ENCODE measurements at regions not wholly inside any gene's neighbourhood (a gene's known extent, or its start where the extent isn't known, plus 50 kb on each side); places are given as distances from the start of the nearest gene placed in this dataset.
A peak's percentile ranks its signal among the peaks of the same experiment; 100 is the strongest.

GRCh38 chr6:12476484-12476883 is 186.3 kb downstream of the EDN1 start:
- Histone ChIP-seq H3K4me3 (ENCODE audit: extremely low read depth in 1 of 4, insufficient read depth in 2 of 4, low read depth in 3 of 4, low read length in 4 of 4) (no peak overlapping the region), H4K91ac (replicated peaks; ENCODE audit: insufficient read length, low read length) (no peak overlapping the region), H3K27me3 (replicated peaks in 1 of 4; ENCODE audit: control insufficient read depth in 3 of 4, extremely low read depth in 1 of 4, insufficient read depth in 3 of 4, low read length in 3 of 4) (no peaks in the 10 kb centered on the region), H2BK5ac (ENCODE audit: low read depth, low read length) (no peak overlapping the region), H3K4me2 (ENCODE audit: insufficient read depth in 1 of 2, low read depth in 2 of 2, low read length in 2 of 2) (no peak overlapping the region), H4K20me1 (replicated peaks in 1 of 2; ENCODE audit: control insufficient read depth in 1 of 2, insufficient read depth in 2 of 2, low read length in 2 of 2) (no peaks in the 10 kb centered on the region), H3K23ac (ENCODE audit: insufficient read length) (no peak overlapping the region), H3K79me2 (ENCODE audit: control insufficient read depth in 1 of 2, insufficient read depth in 2 of 2, low read length in 2 of 2) (no peaks in the 10 kb centered on the region), H2BK120ac (replicated peaks; ENCODE audit: low read depth, low read length) (no peak overlapping the region), H3K56ac (replicated peaks; ENCODE audit: insufficient read length, low read depth, low read length) (no peak overlapping the region), H3K23me2 (ENCODE audit: low read depth, low read length) (no peaks in the 10 kb centered on the region), H2AFZ (ENCODE audit: low read length) (no peak overlapping the region), H3K9ac (replicated peaks in 1 of 4; ENCODE audit: extremely low read depth in 1 of 4, low read depth in 3 of 4, low read length in 3 of 4) (no peak overlapping the region), H3K14ac (ENCODE audit: insufficient read length) (no peak overlapping the region), H4K8ac (ENCODE audit: extremely low read depth, insufficient read depth, low read length) (no peak overlapping the region), H2BK20ac (ENCODE audit: low read length) (0 out of 2 replicates have a peak overlapping the region, but pooled peaks have one; percentile 21), H2BK12ac (ENCODE audit: low read depth, low read length) (no peak overlapping the region), H3K79me1 (ENCODE audit: low read depth, low read length) (no peaks in the 10 kb centered on the region), H3K18ac (ENCODE audit: extremely low read depth, low read length) (no peak overlapping the region), H4K5ac (ENCODE audit: insufficient read length, low read depth, low read length) (no peak overlapping the region), H3K4ac (replicated peaks; ENCODE audit: insufficient read length, low read depth, low read length) (no peak overlapping the region), H2AK5ac (ENCODE audit: low read depth, low read length) (no peak overlapping the region), H3K4me1 (replicated peaks in 1 of 4; ENCODE audit: control insufficient read depth in 3 of 4, insufficient read depth in 4 of 4, low read length in 3 of 4) (peaks cover 1 to 7% (median 4%) of the 10 kb centered on the region in 4 experiments; a peak in 4 of 7 replicates), H2BK15ac (ENCODE audit: low read length) (no peak overlapping the region), H3K9me3 (ENCODE audit: insufficient read depth in 2 of 2, low read depth in 1 of 2, low read length in 1 of 2) (no peaks in the 10 kb centered on the region), H3K36me3 (ENCODE audit: control insufficient read depth in 2 of 4, insufficient read depth in 4 of 4, low read length in 3 of 4) (no peaks in the 10 kb centered on the region), H3K27ac (ENCODE audit: low read depth, low read length) (no peak overlapping the region)
- CTCF ChIA-PET (ENCODE audit: partially characterized antibody) = interaction anchor here (0.7 kb wide), 1 partner anchor 184 kb away, joined by 3 read pairs; no protein-coding TSS in a partner anchor
- FAIRE-seq (no peak), DNase-seq (ENCODE audit: low read depth in 1 of 2, low spot score in 2 of 2) (no peak)
- TF ChIP-seq RXRA (IDR thresholded peaks at IDR 0.05; ENCODE audit: insufficient read depth, low read depth, low read length) (no peak), SP4 (IDR thresholded peaks at IDR 0.05; ENCODE audit: low read length) (no peak), NANOG (IDR thresholded peaks at IDR 0.05; ENCODE audit: insufficient read depth, low read depth, low read length, poor library complexity, severe bottlenecking) (no peak), SUZ12 (IDR thresholded peaks at IDR 0.05; ENCODE audit: low read length) (no peak)
- TF ChIP-seq, protein P1, sequence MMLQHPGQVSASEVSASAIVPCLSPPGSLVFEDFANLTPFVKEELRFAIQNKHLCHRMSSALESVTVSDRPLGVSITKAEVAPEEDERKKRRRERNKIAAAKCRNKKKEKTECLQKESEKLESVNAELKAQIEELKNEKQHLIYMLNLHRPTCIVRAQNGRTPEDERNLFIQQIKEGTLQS (IDR thresholded peaks at IDR 0.05; ENCODE audit: insufficient read depth, low read depth, low read length) = no peak
- POLR2A ChIA-PET (ENCODE audit: partially characterized antibody) = no interaction called here

Data from H1 (cell line).